ENCODE measurements at regions not wholly inside any gene's neighbourhood (a gene's known extent, or its start where the extent isn't known, plus 50 kb on each side); places are given as distances from the start of the nearest gene placed in this dataset.
"Not testable (repeated sequence)": the region's sequence is repeated elsewhere in the genome, so short reads cannot be mapped to it uniquely, and the experiment has no call there.

- H3K27me3 ChIP-seq (replicated peaks; ENCODE audit: control insufficient read depth, insufficient read depth, low read length): no peaks in the 10 kb centered on the region
- no peak for TF ChIP-seq CTCF (IDR thresholded peaks at IDR 0.05; ENCODE audit: insufficient read depth, low read length, poor library complexity, severe bottlenecking)
- peak; percentile 27 for DNase-seq (ENCODE audit: extremely low read depth, insufficient read length)
- H3K4me3 ChIP-seq (replicated peaks; ENCODE audit: low read depth, low read length): no peak overlapping the region
- no peaks in the 10 kb centered on the region for H3K36me3 ChIP-seq (ENCODE audit: control insufficient read depth, insufficient read depth, low read length)
Measured at GRCh38 chr1:199590708-199591107, 436.8 kb upstream of the NR5A2 start.

- Histone ChIP-seq H3K36me3 (ENCODE audit: control insufficient read depth, insufficient read depth, low read length) (no peaks in the 10 kb centered on the region), H3K4me3 (replicated peaks; ENCODE audit: low read depth, low read length) (no peak overlapping the region), H3K27me3 (replicated peaks; ENCODE audit: control insufficient read depth, insufficient read depth, low read length) (no peaks in the 10 kb centered on the region)
- no peak for TF ChIP-seq CTCF (IDR thresholded peaks at IDR 0.05; ENCODE audit: insufficient read depth, low read length, poor library complexity, severe bottlenecking)
- DNase-seq (ENCODE audit: extremely low read depth, insufficient read length): no peak
Measured at GRCh38 chr1:199591468-199591867, 436.0 kb upstream of the NR5A2 start.

GRCh38 chr1:199593475-199593874 lies 434.0 kb upstream of the NR5A2 start:
- H3K4me3 ChIP-seq (replicated peaks; ENCODE audit: low read depth, low read length): no peak overlapping the region
- no peaks in the 10 kb centered on the region for H3K36me3 ChIP-seq (ENCODE audit: control insufficient read depth, insufficient read depth, low read length)
- no peak for DNase-seq (ENCODE audit: extremely low read depth, insufficient read length)
- TF ChIP-seq CTCF (IDR thresholded peaks at IDR 0.05; ENCODE audit: insufficient read depth, low read length, poor library complexity, severe bottlenecking): no peak
- no peaks in the 10 kb centered on the region for H3K27me3 ChIP-seq (replicated peaks; ENCODE audit: control insufficient read depth, insufficient read depth, low read length)

- not testable (repeated sequence) for H3K36me3 ChIP-seq (ENCODE audit: control insufficient read depth, insufficient read depth, low read length); H3K4me3 ChIP-seq (replicated peaks; ENCODE audit: low read depth, low read length); DNase-seq (ENCODE audit: extremely low read depth, insufficient read length); H3K27me3 ChIP-seq (replicated peaks; ENCODE audit: control insufficient read depth, insufficient read depth, low read length)
Measured at GRCh38 chr1:199596448-199596847, 431.1 kb upstream of the NR5A2 start.

GRCh38 chr1:199597152-199597551 lies 430.4 kb upstream of the NR5A2 start:
- Histone ChIP-seq H3K36me3 (ENCODE audit: control insufficient read depth, insufficient read depth, low read length) (no peaks in the 10 kb centered on the region), H3K27me3 (replicated peaks; ENCODE audit: control insufficient read depth, insufficient read depth, low read length) (no peaks in the 10 kb centered on the region), H3K4me3 (replicated peaks; ENCODE audit: low read depth, low read length) (no peak overlapping the region)
- DNase-seq (ENCODE audit: extremely low read depth, insufficient read length): no peak
- no peak for TF ChIP-seq CTCF (IDR thresholded peaks at IDR 0.05; ENCODE audit: insufficient read depth, low read length, poor library complexity, severe bottlenecking)

DNA sequence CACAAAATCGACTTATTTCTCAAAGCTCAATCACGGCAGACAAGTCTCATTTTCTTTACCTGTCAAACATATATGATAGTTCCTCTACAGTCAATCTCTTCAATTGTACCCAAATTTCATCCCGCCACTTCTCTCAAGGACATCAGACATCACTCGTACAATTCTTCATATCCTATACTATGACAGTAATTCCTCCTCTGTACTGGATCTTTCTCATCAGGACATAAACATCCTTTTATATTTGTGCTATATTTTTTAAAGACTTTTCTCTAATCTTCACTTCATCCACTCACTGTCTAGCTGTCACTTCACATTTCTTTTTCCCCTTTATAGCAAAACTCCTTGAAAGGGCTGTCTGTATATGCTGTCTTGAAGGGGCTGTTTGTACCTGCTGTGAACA lies 419.1 kb upstream of the NR5A2 start:
- Histone ChIP-seq H3K4me3 (replicated peaks; ENCODE audit: low read depth, low read length) (no peak overlapping the region), H3K36me3 (ENCODE audit: control insufficient read depth, insufficient read depth, low read length) (no peaks in the 10 kb centered on the region), H3K27me3 (replicated peaks; ENCODE audit: control insufficient read depth, insufficient read depth, low read length) (no peaks in the 10 kb centered on the region)
- no peak for DNase-seq (ENCODE audit: extremely low read depth, insufficient read length)
- TF ChIP-seq CTCF (IDR thresholded peaks at IDR 0.05; ENCODE audit: insufficient read depth, low read length, poor library complexity, severe bottlenecking): no peak

All from GM06990 (cell line).